Panc1 (cell line): ENCODE measurements at regions not wholly inside any gene's neighbourhood (a gene's known extent, or its start where the extent isn't known, plus 50 kb on each side); places are given as distances from the start of the nearest gene placed in this dataset.

ENCODE experiments used
- SIN3A ChIP-seq: IDR thresholded peaks from 2 replicates; pipeline ENCODE4 v1.6.1; 2012; ENCODE audit warnings: low read depth, mild to moderate bottlenecking, low read length, moderate library complexity, borderline replicate concordance; ENCODE audit not compliant: insufficient read depth
- TF ChIP-seq, protein P1 (sequence below): fragments of 450-650 bp; IDR thresholded peaks from 2 replicates; pipeline ENCODE4 v1.5.1; 2017; ENCODE audit warnings: mild to moderate bottlenecking

DNA sequence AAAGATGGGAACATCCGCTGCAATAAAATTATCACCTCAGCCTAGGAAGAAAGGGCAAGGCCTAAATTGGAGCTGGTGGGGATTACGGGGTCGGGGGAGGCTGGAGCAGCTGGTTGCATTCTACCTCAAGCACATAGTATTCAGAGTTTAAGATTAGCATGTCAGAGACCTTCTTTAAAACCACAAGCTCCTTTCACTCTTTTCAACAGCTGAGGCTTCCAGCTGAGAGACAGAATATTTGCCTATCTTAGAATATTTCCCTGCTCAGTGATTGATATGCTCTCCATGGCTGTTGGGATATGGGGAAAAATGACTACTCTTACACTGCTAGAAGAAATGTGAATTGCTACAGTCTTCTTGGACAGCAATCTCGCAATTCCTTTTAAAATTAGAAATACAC, 248.6 kb downstream of the TBX15 start:
- TF ChIP-seq SIN3A: no peak
- TF ChIP-seq, protein P1, sequence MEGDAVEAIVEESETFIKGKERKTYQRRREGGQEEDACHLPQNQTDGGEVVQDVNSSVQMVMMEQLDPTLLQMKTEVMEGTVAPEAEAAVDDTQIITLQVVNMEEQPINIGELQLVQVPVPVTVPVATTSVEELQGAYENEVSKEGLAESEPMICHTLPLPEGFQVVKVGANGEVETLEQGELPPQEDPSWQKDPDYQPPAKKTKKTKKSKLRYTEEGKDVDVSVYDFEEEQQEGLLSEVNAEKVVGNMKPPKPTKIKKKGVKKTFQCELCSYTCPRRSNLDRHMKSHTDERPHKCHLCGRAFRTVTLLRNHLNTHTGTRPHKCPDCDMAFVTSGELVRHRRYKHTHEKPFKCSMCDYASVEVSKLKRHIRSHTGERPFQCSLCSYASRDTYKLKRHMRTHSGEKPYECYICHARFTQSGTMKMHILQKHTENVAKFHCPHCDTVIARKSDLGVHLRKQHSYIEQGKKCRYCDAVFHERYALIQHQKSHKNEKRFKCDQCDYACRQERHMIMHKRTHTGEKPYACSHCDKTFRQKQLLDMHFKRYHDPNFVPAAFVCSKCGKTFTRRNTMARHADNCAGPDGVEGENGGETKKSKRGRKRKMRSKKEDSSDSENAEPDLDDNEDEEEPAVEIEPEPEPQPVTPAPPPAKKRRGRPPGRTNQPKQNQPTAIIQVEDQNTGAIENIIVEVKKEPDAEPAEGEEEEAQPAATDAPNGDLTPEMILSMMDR: no peak
